GM13977 (cell line): ENCODE measurements at regions not wholly inside any gene's neighbourhood (a gene's known extent, or its start where the extent isn't known, plus 50 kb on each side); places are given as distances from the start of the nearest gene placed in this dataset.

Source experiments
- DNase-seq: peaks from one replicate; pipeline ENCODE4 v3.0.0; 2012; ENCODE audit warnings: low spot score
- in situ Hi-C: fragments of 300-500 bp; cut with MboI; formaldehyde crosslinking; loops from one replicate; pipeline ENCODE4 v1.12.0; 2022; ENCODE audit warnings: low sequenced_read_pairs, low pct_unique_long_range_greater_than_20kb, mixed read lengths, inconsistent platforms; ENCODE audit not compliant: unreplicated experiment
- TF ChIP-seq, protein P1 (sequence below): IDR thresholded peaks from 2 replicates; pipeline ENCODE4 v1.5.1; 2012; ENCODE audit warnings: mild to moderate bottlenecking, control low read depth; ENCODE audit not compliant: insufficient read depth; ENCODE audit errors: extremely low read depth, missing control alignments

DNA sequence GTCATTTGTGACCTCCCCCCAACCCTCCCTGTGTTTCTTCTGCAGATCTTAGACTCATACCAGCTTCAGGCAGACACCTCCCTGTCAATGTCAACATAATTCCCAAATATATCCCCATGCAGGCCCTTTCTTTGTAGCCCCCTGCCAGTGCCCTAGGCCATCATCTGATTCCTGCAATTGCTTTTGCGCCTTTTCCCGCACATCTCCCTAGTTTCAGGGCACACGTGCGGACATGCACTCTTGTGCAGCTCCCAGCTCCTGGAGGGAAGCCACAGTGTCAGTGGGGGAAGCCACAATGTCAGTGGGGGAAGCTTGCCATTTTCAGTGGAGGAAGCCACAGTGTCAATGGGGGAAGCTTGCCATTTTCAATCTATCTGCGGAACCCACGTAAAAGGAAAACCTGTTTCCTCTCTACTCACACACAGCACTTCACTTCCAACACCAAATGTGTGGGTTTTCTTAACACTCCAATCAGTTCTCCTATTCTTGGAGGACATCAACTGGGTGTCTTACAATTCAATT is 256.4 kb downstream of the ACKR3 start:
- in situ Hi-C loops, result no loop called here
- DNase-seq, result no peak
- TF ChIP-seq, protein P1, sequence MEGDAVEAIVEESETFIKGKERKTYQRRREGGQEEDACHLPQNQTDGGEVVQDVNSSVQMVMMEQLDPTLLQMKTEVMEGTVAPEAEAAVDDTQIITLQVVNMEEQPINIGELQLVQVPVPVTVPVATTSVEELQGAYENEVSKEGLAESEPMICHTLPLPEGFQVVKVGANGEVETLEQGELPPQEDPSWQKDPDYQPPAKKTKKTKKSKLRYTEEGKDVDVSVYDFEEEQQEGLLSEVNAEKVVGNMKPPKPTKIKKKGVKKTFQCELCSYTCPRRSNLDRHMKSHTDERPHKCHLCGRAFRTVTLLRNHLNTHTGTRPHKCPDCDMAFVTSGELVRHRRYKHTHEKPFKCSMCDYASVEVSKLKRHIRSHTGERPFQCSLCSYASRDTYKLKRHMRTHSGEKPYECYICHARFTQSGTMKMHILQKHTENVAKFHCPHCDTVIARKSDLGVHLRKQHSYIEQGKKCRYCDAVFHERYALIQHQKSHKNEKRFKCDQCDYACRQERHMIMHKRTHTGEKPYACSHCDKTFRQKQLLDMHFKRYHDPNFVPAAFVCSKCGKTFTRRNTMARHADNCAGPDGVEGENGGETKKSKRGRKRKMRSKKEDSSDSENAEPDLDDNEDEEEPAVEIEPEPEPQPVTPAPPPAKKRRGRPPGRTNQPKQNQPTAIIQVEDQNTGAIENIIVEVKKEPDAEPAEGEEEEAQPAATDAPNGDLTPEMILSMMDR, result no peak

GRCh38 chr2:236826606-236827156 is 257.1 kb downstream of the ACKR3 start:
- no peak for DNase-seq
- in situ Hi-C loops, result no loop called here
- TF ChIP-seq, protein P1, result no peak

DNA sequence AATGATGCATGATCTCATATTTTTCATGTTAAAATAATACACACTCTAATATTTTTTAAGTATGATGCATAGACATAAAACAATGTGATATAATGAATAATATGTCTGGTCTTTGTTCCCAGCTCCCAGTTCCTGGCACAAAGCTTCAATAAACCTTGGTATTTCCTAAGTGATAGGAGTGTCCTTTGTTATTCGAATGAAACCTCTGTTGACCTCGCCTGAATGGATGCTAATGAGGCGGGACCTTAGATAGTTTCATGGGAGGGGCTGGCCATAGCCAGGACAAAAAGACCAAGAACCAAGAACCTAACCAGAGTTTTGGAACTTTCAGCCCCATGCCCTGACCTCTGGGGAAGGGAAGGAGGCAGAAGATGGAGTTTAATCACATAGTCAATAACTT is 257.7 kb upstream of the COPS8 start:
- no peak for DNase-seq
- TF ChIP-seq, protein P1, result no peak
- in situ Hi-C loops, result no loop called here

GRCh38 chr2:236828820-236829219 is 256.9 kb upstream of the COPS8 start:
- in situ Hi-C loops, result no loop called here
- TF ChIP-seq, protein P1, result no peak
- DNase-seq, result no peak

DNA sequence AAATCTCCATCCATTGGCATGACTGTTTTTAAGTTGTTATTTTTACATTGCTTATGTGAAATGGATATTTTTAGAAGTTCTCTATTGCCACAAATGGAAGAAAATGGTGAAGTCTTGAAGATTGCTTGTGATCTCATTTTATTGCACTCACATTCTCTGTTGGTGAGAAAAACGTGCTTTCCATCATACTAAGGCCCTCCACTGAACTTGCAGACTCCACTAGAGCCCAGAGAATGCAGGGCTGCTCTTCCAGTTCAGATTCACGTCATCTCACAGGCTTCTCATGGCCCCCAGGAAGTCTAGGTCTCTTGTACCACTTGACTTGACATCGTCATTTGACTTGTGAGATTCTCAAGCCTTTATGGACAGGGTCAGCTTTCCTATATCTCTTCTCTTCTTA is 254.8 kb upstream of the COPS8 start:
- in situ Hi-C loops, result no loop called here
- TF ChIP-seq, protein P1, result no peak
- no peak for DNase-seq

GRCh38 chr2:236831698-236832097 is 254.0 kb upstream of the COPS8 start:
- DNase-seq, result no peak
- TF ChIP-seq, protein P1, result no peak
- in situ Hi-C loops, result no loop called here
